DOHH2 (cell line): ENCODE measurements at regions not wholly inside any gene's neighbourhood (a gene's known extent, or its start where the extent isn't known, plus 50 kb on each side); places are given as distances from the start of the nearest gene placed in this dataset.

Experiments
- EZH2phosphoT487 ChIP-seq: fragments of 200-600 bp; sonication (generic); IDR thresholded peaks from 2 replicates; pipeline ENCODE4 v1.6.1; 2017; ENCODE audit warnings: borderline replicate concordance, mild to moderate bottlenecking, antibody characterized with exemption, low read length, moderate library complexity, mixed read lengths
- TF ChIP-seq, protein P1 (sequence below): fragments of 200-600 bp; sonication (generic); IDR thresholded peaks from one replicate; pipeline ENCODE4 v1.5.1; 2014; ENCODE audit warnings: antibody characterized with exemption, mild to moderate bottlenecking, low read depth, low read length; ENCODE audit not compliant: poor library complexity, severe bottlenecking

DNA sequence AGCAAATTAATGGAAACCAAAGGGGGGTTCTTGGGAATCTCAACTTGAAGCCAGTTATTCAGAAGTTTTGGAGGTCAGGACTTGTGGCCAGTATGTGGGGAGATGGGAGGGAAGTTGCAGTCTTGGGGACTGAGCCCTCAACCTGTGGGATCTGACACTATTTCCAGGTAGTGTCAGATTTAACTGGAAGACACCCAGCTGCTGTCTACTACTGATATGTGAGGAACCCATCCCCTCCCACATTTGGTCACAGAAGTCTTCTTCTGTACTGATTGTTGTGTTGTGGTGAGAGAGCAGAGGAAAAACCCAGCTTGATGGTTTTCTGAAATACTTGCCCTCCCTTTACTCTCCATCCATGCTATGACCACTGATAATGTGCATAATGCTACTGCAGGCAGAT is 134.0 kb downstream of the QRSL1 start:
- no peak for TF ChIP-seq EZH2phosphoT487
- TF ChIP-seq, protein P1, sequence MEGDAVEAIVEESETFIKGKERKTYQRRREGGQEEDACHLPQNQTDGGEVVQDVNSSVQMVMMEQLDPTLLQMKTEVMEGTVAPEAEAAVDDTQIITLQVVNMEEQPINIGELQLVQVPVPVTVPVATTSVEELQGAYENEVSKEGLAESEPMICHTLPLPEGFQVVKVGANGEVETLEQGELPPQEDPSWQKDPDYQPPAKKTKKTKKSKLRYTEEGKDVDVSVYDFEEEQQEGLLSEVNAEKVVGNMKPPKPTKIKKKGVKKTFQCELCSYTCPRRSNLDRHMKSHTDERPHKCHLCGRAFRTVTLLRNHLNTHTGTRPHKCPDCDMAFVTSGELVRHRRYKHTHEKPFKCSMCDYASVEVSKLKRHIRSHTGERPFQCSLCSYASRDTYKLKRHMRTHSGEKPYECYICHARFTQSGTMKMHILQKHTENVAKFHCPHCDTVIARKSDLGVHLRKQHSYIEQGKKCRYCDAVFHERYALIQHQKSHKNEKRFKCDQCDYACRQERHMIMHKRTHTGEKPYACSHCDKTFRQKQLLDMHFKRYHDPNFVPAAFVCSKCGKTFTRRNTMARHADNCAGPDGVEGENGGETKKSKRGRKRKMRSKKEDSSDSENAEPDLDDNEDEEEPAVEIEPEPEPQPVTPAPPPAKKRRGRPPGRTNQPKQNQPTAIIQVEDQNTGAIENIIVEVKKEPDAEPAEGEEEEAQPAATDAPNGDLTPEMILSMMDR = no peak
